Smooth muscle cell of the brain vasculature (primary cell): ENCODE measurements at regions not wholly inside any gene's neighbourhood (a gene's known extent, or its start where the extent isn't known, plus 50 kb on each side); places are given as distances from the start of the nearest gene placed in this dataset.

Experiments used
- DNase-seq: peaks from one replicate; pipeline ENCODE4 v3.0.0-alpha.2; 2012; ENCODE audit warnings: low read depth, low spot score

DNA sequence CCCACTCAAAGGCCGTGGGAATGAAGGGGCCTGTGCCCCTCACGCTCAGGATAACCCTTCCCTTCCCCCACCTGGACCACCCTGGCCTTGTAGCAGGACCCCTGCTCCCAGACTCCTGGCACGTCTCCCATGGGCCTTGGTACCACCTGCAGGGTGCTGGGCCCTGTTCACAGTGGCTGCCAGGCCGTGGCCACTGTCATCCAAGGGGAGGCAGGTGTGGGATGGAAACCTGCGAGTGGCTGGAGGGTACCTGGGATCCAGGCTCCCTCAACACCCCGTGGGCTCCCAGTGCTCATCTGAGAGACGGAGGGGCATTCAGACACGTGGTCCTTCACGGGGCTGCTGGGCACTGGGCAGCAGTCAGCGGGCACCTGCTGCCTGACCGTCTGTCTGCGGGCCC, 75.6 kb upstream of the CIBAR2 start:
- DNase-seq = no peak

GRCh38 chr16:85188822-85189672, 76.8 kb upstream of the CIBAR2 start:
- DNase-seq = no peak

- no peak for DNase-seq
These were observed 78.3 kb upstream of the CIBAR2 start for GRCh38 chr16:85190572-85190971.

- no peak for DNase-seq
These were observed 79.2 kb upstream of the CIBAR2 start for GRCh38 chr16:85191341-85191965.

DNA sequence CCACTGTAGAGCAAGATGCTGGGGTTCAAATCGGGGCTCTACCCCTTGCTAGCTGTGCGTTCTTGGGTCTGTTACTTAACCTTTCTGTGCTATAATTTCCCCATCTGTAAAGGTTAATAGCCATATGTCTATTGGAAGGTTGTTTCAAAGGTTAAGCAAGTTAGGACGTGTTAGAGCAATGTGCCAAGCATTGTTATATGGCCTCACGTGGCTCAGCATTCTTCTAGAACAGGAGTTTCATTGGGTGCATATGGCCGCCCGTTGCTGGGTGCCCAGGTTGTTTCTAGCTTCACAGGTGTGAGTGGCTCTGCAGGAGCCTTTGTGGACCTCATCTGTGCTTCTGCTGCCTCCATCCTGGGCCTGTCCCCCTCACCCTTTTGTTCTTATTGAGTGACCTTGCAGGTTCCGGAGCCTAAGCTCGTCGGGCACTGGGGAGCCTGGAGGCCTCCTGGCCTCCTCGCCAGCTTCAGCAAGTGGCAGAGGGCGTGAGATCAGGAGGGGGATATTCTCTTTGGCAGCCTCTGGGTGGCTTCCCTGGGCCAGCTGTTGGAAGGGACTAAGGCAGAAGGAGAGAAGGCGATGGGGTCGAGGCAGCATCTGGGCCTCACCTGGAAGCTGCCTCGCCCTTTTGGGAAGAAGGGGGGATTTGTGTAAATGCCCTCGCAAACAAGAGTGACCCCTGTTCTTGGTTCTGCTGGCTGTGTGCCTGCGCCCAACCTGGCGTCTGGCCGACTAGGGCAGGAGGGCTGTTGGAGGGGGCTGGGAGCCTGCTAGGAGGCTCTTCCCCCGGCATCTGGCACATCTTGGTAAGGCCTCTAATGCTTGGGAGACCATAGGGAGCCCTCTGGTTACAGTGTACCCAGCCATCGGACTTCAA, 80.2 kb upstream of the CIBAR2 start:
- DNase-seq = no peak

- DNase-seq = no peak
These were observed 80.8 kb upstream of the CIBAR2 start for GRCh38 chr16:85193115-85193493.

GRCh38 chr16:85193876-85194275, 81.6 kb upstream of the CIBAR2 start:
- no peak for DNase-seq

DNA sequence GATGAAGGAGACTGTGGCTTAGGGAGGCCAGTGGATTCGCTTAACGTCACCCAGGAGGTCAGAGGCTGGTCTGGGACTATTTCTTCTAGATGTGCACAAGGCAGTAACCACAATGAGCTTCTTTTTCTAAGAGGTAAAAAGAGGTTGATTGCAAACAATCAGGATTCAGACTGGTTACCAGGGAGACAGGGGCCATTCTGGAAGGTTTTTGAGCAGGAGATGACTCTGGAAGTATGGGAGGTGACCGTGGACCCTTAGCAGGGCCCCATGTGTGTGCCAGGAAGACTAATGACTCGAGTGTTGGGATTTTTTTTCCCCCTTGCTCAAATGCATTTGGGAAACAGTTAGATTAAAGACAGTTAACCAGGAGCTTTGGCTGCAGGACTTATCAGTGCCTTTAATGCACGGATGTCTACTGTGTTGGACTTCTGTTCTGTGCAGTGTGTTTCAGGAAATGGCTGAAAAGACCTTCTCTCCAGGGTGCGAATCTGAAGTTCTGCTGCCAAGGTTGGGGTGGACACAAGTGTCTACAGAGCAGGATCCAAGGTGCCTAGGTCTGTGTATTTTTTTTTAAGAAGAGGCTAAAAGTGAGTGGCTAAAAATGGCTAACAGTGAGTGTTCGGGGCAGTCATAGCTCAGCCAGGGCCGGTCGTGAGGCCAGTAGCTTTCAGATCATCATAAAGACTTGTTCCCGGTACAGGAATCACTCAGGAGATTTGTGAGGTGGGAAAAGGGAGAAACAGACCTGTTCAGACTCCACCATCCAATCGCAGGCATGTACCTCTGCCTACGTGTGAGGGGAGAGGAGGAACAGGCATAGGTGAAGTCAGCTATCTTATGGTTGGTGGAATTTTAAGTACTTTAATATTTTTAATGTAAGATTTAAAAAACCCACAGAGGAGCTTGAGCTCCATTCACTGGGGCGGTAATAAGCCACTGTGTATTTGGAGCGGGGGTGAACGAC, 82.3 kb upstream of the CIBAR2 start:
- no peak for DNase-seq

- no peak for DNase-seq
These were observed 83.0 kb upstream of the CIBAR2 start for GRCh38 chr16:85195271-85195647.

- DNase-seq = no peak
These were observed 83.9 kb upstream of the CIBAR2 start for GRCh38 chr16:85195900-85196772.

GRCh38 chr16:85196976-85197375, 84.7 kb upstream of the CIBAR2 start:
- no peak for DNase-seq

GRCh38 chr16:85197611-85198566, 85.6 kb upstream of the CIBAR2 start:
- DNase-seq = no peak

- DNase-seq = no peak
These were observed 86.9 kb upstream of the CIBAR2 start for GRCh38 chr16:85199069-85199725.

DNA sequence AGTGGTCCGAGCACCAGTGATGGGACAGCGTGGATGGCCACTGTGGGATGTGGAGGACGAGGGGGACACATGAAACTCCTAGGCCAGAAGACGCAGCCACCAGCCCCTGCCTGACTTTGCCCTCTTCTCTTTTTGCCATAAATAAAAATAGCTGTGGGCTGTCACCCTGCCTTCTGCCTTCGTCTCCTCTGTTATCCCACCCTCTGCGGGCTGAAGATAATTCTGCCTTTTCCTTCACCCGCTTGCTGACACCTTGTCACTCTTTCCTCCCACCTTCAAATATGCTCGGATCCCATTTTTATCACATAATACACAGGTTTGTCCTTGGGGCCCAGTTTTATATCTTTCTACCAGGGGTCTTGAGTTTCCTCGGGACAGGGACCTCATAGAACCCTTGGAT, 87.6 kb upstream of the CIBAR2 start:
- no peak for DNase-seq

GRCh38 chr16:85200471-85201278, 88.4 kb upstream of the CIBAR2 start:
- no peak for DNase-seq

GRCh38 chr16:85201574-85201973, 89.3 kb upstream of the CIBAR2 start:
- DNase-seq = no peak

DNA sequence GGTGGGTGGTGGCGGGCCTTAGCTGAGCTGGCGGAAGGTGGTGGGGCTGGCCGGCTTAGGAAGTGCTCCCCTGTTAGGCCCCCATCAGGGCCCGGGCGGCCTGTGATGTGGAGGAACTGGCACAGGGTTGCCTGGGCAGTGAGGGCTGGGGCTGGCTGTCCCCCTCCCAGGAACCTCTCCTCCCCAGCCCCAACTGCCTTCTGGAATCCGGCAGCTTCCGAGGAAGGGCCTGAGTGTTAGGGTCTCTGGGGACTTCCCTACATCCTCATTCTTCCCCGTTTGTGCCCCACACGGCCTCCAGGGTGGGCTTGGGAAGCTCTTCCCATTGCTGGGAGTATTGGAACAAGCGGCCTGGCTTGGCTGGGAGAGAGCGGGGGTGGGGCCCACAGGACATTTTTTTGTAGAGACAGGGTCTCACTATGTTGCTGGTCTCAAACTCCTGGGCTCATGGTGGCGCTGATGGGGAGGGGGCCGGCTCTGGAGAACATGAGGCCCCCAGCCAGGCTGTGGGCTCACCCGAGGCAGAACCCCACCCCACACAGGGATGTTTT, 89.9 kb upstream of the CIBAR2 start:
- no peak for DNase-seq
